GM13976 (cell line): ENCODE measurements at regions not wholly inside any gene's neighbourhood (a gene's known extent, or its start where the extent isn't known, plus 50 kb on each side); places are given as distances from the start of the nearest gene placed in this dataset.

Experiments used
- DNase-seq: peaks from one replicate; pipeline ENCODE4 v3.0.0; 2012; ENCODE audit warnings: low spot score
- CTCF ChIP-seq: IDR thresholded peaks from 2 replicates; pipeline ENCODE4 v1.5.1; 2012; ENCODE audit warnings: borderline replicate concordance, mild to moderate bottlenecking; ENCODE audit not compliant: insufficient read depth; ENCODE audit errors: extremely low read depth, missing control alignments, control extremely low read depth
- in situ Hi-C: fragments of 300-500 bp; cut with MboI; formaldehyde crosslinking; loops from one replicate; pipeline ENCODE4 v1.12.0; 2022; ENCODE audit warnings: low sequenced_read_pairs, mixed read lengths, inconsistent platforms; ENCODE audit not compliant: unreplicated experiment

- in situ Hi-C loops: no loop called here
- TF ChIP-seq CTCF: no peak
- DNase-seq: no peak
These were observed 132.3 kb downstream of the TINAG start for GRCh38 chr6:54440549-54440948.

GRCh38 chr6:54441020-54441419 is 132.8 kb downstream of the TINAG start:
- no peak for TF ChIP-seq CTCF
- in situ Hi-C loops: no loop called here
- no peak for DNase-seq

- in situ Hi-C loops: no loop called here
- DNase-seq: no peak
- no peak for TF ChIP-seq CTCF
These were observed 133.5 kb downstream of the TINAG start for GRCh38 chr6:54441687-54442248.

- DNase-seq: no peak
- no peak for TF ChIP-seq CTCF
- in situ Hi-C loops: no loop called here
These were observed 137.0 kb downstream of the TINAG start for GRCh38 chr6:54445207-54445606.

GRCh38 chr6:54448617-54449016 is 140.4 kb downstream of the TINAG start:
- no peak for TF ChIP-seq CTCF
- in situ Hi-C loops: no loop called here
- no peak for DNase-seq

GRCh38 chr6:54451516-54451915 is 143.3 kb downstream of the TINAG start:
- TF ChIP-seq CTCF: no peak
- in situ Hi-C loops: no loop called here
- DNase-seq: no peak
